Mucosa of descending colon (tissue), 3 donors: ENCODE measurements at regions not wholly inside any gene's neighbourhood (a gene's known extent, or its start where the extent isn't known, plus 50 kb on each side); places are given as distances from the start of the nearest gene placed in this dataset.
A peak's percentile ranks its signal among the peaks of the same experiment; 100 is the strongest.

Source experiments
- ATAC-seq: fragments of 200-7000 bp; cut with Tn5 transposase; one replicate; pipeline ENCODE4 v1.9.1; 2020; ENCODE audit warnings: mild to moderate bottlenecking, moderate library complexity
- DNase-seq, 3 donors: peaks; one replicate each; pipeline ENCODE4 v3.0.0-alpha.2; 2020
- H3K36me3 ChIP-seq: fragments of 200-600 bp; one replicate; pipeline ENCODE4 v1.8.0; 2021; ENCODE audit warnings: low read depth, mild to moderate bottlenecking
- H3K4me1 ChIP-seq: fragments of 200-600 bp; one replicate; pipeline ENCODE4 v1.8.0; 2021; ENCODE audit warnings: low read depth, mild to moderate bottlenecking
- H3K4me3 ChIP-seq: fragments of 200-600 bp; one replicate; pipeline ENCODE4 v1.8.0; 2021; ENCODE audit warnings: mild to moderate bottlenecking
- H3K9me3 ChIP-seq: fragments of 200-600 bp; one replicate; pipeline ENCODE4 v1.8.0; 2021; ENCODE audit warnings: mild to moderate bottlenecking
- intact Hi-C, 2 donors: fragments of 100-400 bp; cut with DNase I in 1 of 2; cut with micrococcal nuclease in 1 of 2; formaldehyde crosslinking; loops; one replicate each; pipeline versions ENCODE4 v1.11.0 to v1.11.1; 2022; cut with DNase I, micrococcal nuclease
- TF ChIP-seq, protein P1 (sequence below): fragments of 200-600 bp; IDR thresholded peaks from one replicate; pipeline ENCODE4 v1.8.0; 2022; ENCODE audit warnings: antibody characterized with exemption, mild to moderate bottlenecking
- donor health status: DM: no; HTN: no; CAD: no; lungs with moderate emphysema.
- donor health status: DM: no; HTN: no; CAD: no.
- donor health status: DM: no; HTN: yes; CAD: no.

DNA sequence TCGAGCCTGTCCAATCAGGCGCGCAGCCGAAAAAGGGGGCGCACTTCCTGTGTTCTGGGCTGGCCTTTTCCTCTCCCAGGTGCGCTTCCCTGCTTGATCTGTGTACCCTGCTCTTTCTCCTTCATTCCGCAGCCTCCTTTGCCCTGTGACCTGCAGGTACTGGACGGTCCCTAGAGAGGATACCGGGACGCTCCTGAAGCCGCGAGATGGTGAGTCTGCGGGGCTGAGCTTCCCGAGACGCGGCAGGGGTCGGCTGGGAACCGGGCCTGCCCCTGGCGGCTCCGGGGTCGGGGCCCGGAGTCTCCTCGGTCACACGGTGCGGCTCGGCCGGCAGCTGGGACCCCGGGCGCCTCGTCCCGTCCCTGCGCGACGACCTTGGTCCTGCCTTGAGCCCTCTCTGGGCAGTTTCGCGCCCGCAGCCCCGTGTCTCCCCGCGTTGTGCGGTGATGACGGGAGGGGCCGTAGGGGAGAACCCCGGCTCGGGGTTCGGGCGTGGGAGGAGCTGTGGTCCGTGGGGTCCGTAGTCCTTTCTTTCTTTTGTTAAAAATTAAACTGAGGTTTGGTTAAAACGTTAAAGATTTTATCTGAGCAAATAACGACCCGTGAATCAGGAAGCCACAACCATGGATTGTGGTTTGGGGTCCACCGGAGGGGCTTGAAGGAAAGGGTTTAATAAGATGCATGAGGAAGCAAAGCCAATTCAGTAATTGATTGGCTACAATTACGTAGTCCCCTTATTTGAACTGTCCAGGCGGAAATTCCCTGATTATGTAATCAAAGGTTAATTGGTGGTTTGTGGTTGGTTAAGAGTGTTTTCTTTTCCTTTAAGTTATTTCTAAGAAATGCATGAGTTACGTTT is 172.8 kb upstream of the ZNF267 start:
- intact Hi-C loops = no loop called here
- ATAC-seq (peak; percentile 97), DNase-seq (peak; percentile 94 to 97 (median 94))
- H3K36me3 ChIP-seq = peaks cover 3% of the 10 kb centered on the region
- TF ChIP-seq, protein P1, sequence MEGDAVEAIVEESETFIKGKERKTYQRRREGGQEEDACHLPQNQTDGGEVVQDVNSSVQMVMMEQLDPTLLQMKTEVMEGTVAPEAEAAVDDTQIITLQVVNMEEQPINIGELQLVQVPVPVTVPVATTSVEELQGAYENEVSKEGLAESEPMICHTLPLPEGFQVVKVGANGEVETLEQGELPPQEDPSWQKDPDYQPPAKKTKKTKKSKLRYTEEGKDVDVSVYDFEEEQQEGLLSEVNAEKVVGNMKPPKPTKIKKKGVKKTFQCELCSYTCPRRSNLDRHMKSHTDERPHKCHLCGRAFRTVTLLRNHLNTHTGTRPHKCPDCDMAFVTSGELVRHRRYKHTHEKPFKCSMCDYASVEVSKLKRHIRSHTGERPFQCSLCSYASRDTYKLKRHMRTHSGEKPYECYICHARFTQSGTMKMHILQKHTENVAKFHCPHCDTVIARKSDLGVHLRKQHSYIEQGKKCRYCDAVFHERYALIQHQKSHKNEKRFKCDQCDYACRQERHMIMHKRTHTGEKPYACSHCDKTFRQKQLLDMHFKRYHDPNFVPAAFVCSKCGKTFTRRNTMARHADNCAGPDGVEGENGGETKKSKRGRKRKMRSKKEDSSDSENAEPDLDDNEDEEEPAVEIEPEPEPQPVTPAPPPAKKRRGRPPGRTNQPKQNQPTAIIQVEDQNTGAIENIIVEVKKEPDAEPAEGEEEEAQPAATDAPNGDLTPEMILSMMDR = no peak
- H3K4me3 ChIP-seq = peak overlapping the region; percentile 86
- no peaks in the 10 kb centered on the region for H3K9me3 ChIP-seq
- peaks cover 11% of the 10 kb centered on the region for H3K4me1 ChIP-seq

DNA sequence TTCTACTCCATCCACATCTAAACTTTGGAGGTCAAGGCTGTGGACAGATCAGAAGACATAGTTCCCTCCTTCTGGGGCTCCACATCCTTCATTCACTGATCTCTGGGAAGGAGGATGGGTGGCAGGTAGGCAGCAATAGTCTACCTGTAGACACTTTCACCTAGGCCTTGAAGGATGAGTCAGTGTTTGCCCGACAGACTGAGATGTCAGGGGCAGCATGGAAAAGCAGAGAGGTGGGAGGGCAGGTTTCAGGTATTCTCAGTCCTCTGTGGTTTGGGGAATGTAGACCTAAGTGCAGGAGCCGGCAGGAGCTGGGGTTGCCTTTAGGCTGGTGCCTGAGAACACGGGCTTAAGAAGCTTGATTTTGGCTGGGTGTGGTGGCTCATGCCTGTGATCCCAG is 171.9 kb upstream of the ZNF267 start:
- no peak for DNase-seq
- H3K9me3 ChIP-seq = no peaks in the 10 kb centered on the region
- H3K36me3 ChIP-seq = peaks cover 4% of the 10 kb centered on the region
- ATAC-seq = no peak
- intact Hi-C loops = no loop called here
- H3K4me3 ChIP-seq = no peak overlapping the region
- H3K4me1 ChIP-seq = peaks cover 11% of the 10 kb centered on the region
- TF ChIP-seq, protein P1 = no peak

DNA sequence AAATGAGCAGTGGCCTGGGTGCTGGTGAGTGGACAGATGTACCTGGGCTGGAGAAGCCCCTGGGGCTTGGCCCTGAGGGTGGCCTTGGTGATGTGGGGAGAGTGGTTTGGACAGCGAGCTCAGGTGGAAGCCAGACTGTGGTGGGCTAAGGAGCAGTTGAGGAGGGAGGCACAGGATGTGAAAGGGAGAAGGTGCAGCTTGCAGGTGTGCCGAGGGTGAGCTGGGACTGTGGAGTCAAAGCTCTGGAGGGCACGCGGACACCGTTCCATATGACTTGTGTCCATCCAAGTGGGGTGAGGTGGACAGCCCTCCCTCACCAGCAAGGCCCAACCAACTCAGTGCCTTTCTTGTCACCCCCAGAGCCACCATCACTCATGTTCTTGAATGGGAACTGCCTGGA is 170.8 kb upstream of the ZNF267 start:
- TF ChIP-seq, protein P1 = no peak
- Histone ChIP-seq H3K4me1 (peaks cover 11% of the 10 kb centered on the region), H3K9me3 (no peaks in the 10 kb centered on the region), H3K4me3 (no peak overlapping the region), H3K36me3 (peaks cover 4% of the 10 kb centered on the region)
- DNase-seq = no peak
- ATAC-seq = no peak
- intact Hi-C loops = no loop called here

DNA sequence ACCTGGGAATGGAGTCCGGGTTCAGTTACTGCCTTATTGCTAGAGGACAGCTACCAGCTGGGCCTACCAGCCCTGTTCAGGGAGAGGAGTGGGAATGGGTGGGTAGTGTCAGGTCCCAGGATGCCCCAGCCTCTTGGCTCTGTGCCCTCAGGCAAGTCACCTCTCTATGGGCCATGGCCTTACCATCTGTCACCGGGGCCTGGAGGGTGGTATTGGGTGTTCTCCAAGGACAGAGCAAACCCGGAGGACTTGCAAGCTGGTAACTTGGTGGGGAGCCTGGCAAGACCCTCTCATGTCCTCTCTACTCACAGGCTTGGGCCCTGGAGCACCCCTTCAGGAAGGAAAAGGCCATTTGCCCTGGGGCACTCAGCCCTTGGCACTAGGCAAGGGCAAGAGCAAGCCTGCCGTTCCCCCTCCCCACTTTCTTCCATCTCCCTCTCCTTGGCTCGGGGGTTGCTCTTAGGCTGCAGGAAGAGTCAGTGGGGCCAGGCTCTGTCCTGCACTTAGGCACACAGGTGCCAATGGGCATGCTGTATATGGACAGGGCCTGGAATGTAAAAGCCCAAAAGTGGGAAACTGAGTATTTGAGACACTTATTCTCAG is 170.0 kb upstream of the ZNF267 start:
- intact Hi-C loops = no loop called here

DNA sequence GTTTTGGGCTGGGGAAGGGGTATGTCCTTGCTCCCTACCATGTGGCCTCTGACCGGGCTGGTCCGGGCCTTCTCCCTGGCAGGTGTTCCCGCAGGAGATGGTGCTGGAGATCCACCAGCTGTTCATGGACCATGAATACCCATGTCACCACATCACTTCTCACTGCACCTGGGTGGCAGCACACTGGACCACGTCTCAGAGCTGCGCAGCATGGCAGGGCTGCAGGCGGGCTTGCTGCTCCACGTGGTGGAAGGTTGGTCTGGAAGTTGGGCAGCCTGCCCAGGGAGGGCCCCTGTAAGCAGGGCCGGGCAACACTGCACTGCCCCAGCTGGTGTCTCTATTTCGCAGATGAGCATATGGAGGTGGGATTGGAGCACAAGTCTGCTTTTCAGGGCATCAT is 169.5 kb upstream of the ZNF267 start:
- H3K36me3 ChIP-seq = peaks cover 4% of the 10 kb centered on the region
- no peak for DNase-seq
- TF ChIP-seq, protein P1 = no peak
- intact Hi-C loops = no loop called here
- ATAC-seq = no peak
- H3K9me3 ChIP-seq = no peaks in the 10 kb centered on the region
- H3K4me1 ChIP-seq = peaks cover 11% of the 10 kb centered on the region
- H3K4me3 ChIP-seq = no peak overlapping the region

More for the DNA sequence above, 170.0 kb upstream of the ZNF267 start:
- peaks cover 4% of the 10 kb centered on the region for H3K36me3 ChIP-seq
- ATAC-seq = no peak
- no peaks in the 10 kb centered on the region for H3K9me3 ChIP-seq
- TF ChIP-seq, protein P1 = no peak
- no peak for DNase-seq
- H3K4me3 ChIP-seq = no peak overlapping the region
- peaks cover 11% of the 10 kb centered on the region for H3K4me1 ChIP-seq
